ENCODE measurements at regions not wholly inside any gene's neighbourhood (a gene's known extent, or its start where the extent isn't known, plus 50 kb on each side); places are given as distances from the start of the nearest gene placed in this dataset.

DNA sequence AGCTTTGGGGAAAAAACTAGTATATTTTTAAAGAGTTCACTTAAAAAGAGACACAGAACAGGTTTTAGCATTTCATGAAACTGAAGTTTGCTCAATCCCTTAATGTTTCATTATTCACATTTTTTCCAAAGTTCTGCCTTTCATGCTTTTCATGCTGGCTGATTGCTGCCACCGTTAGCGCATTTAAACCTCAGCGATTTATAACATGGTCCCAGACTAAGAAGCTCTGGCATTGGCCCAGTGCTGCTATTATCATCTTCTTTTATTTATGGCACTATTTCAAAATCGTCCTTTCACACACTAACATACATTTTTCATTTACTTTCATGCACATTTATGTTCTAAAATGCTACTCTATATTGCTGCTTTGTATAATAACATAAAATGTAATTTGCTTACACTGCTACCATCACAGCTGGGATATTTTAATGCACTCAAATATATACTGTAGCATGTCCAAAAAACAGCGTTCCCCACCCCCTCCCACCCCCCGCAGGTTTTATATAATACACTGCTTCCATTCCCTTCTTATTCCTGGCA is 141.9 kb downstream of the MPP7 start:
- no peak for DNase-seq (ENCODE audit: low read depth)
- TF ChIP-seq, protein P1, sequence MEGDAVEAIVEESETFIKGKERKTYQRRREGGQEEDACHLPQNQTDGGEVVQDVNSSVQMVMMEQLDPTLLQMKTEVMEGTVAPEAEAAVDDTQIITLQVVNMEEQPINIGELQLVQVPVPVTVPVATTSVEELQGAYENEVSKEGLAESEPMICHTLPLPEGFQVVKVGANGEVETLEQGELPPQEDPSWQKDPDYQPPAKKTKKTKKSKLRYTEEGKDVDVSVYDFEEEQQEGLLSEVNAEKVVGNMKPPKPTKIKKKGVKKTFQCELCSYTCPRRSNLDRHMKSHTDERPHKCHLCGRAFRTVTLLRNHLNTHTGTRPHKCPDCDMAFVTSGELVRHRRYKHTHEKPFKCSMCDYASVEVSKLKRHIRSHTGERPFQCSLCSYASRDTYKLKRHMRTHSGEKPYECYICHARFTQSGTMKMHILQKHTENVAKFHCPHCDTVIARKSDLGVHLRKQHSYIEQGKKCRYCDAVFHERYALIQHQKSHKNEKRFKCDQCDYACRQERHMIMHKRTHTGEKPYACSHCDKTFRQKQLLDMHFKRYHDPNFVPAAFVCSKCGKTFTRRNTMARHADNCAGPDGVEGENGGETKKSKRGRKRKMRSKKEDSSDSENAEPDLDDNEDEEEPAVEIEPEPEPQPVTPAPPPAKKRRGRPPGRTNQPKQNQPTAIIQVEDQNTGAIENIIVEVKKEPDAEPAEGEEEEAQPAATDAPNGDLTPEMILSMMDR (conservative IDR thresholded peaks at IDR 0.05; ENCODE audit: low read depth, low read length): no peak
- H3K4me3 ChIP-seq (ENCODE audit: low read depth, low read length): no peak overlapping the region

DNA sequence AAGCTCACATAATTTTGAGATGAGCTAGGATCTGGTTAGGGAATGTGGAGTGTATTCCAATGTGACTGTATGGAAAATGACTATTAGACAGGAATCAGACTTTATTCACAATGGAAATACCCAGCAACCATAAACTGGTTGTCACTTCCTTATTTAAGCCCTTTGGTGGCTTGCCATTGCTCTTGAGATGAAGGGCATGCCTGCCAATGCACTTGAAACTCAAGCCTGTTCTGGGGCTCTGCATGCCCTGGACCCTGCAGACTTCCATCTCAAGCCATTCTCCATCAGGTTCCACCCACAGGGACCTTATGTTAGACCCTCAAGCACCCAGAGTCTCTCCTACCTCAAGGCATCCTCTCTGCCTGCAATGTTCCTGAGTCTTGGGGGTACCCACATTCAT is 145.5 kb downstream of the MPP7 start:
- no peak for DNase-seq (ENCODE audit: low read depth)
- TF ChIP-seq, protein P1 (conservative IDR thresholded peaks at IDR 0.05; ENCODE audit: low read depth, low read length): no peak
- H3K4me3 ChIP-seq (ENCODE audit: low read depth, low read length): no peak overlapping the region

DNA sequence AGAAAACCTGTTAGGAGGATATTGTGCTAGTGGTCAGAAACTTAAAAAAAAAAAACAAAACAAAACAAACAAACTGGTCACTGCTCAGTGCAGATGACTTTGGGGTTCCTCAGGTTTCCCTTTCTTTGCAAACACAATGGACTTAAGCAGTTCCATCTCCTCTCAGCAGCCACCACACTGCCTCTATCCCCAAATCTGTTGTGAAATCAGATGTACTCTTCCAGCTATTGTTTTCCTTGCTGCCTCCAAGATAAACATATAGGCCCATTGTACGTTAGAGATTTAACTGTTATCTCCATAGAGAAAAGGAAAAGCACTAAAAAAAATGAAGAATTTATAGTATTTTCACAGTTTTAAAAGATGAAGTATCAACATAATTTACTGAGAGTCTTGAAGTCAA is 147.1 kb downstream of the MPP7 start:
- no peak overlapping the region for H3K4me3 ChIP-seq (ENCODE audit: low read depth, low read length)
- no peak for DNase-seq (ENCODE audit: low read depth)
- TF ChIP-seq, protein P1 (conservative IDR thresholded peaks at IDR 0.05; ENCODE audit: low read depth, low read length): no peak

DNA sequence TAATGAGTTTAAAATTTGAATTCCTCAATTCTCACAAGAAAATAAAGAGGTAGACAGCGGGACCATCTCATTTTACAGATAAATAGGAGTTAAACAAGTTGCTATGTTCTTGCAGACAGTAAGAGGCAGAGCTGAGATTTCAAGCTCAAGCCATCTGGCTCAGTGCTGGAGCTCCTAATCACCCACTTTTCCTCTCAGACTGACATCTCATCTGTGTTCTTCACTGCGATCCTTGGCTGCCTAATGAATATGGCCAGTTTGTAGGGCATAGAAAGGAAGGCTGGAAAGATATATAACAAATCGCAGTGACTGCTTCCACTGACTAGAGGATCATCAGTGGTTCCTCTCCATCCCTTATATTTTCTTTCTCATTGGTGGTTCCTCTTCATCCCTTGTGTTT is 151.2 kb downstream of the MPP7 start:
- TF ChIP-seq, protein P1 (conservative IDR thresholded peaks at IDR 0.05; ENCODE audit: low read depth, low read length): no peak

DNA sequence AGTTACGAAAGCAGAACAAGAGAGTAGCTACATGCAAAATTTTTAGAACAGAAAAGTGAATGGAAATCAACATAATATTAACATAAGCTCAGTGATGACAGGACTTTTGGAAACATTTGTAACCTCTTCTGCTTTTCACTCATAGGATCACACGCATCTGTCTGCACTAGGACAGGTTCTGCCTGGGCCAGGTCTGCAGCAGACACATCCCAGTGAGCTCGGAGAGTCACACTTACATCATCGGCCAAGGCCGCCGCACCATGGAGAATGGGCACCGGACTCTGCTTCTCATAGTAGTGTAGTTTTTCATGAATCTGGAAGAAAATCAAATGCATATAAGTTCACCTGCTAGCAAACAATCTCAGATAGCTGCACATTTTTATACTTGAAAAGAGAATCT is 150.9 kb upstream of the ODAD2 start:
- H3K4me3 ChIP-seq (ENCODE audit: low read depth, low read length): no peak overlapping the region
- TF ChIP-seq, protein P1 (conservative IDR thresholded peaks at IDR 0.05; ENCODE audit: low read depth, low read length): no peak
- no peak for DNase-seq (ENCODE audit: low read depth)

More for the DNA sequence above, 151.2 kb downstream of the MPP7 start:
- no peak overlapping the region for H3K4me3 ChIP-seq (ENCODE audit: low read depth, low read length)
- no peak for DNase-seq (ENCODE audit: low read depth)

DNA sequence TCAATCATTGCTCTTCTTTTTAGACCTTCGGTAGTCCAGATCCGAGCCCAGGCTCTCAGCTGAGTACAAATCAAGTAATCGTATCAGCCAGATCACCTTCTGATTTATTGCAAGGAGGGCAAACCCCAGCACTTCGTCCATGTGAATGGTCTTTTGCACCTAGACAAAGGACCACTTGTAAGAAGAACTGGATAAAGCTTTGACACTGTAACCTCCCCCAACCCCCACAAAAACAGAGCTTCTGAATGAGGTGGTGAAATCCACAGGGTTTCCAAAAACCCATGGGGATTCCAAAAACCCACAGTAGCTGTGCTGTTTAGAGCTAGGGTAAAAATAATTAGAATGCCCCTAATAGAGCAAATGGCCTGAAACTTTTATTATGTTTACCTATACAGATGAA is 148.8 kb upstream of the ODAD2 start:
- DNase-seq (ENCODE audit: low read depth): no peak
- TF ChIP-seq, protein P1 (conservative IDR thresholded peaks at IDR 0.05; ENCODE audit: low read depth, low read length): no peak
- H3K4me3 ChIP-seq (ENCODE audit: low read depth, low read length): no peak overlapping the region

GRCh38 chr10:28139138-28139537 is 140.3 kb upstream of the ODAD2 start:
- H3K4me3 ChIP-seq (ENCODE audit: low read depth, low read length): no peak overlapping the region
- TF ChIP-seq, protein P1 (conservative IDR thresholded peaks at IDR 0.05; ENCODE audit: low read depth, low read length): no peak
- DNase-seq (ENCODE audit: low read depth): peak; percentile 2

Data from choroid plexus epithelial cell (primary cell).